GM19397 (cell line): ENCODE measurements at regions not wholly inside any gene's neighbourhood (a gene's known extent, or its start where the extent isn't known, plus 50 kb on each side); places are given as distances from the start of the nearest gene placed in this dataset.
"Not testable (repeated sequence)": the region's sequence is repeated elsewhere in the genome, so short reads cannot be mapped to it uniquely, and the experiment has no call there.

Source experiments
- ATAC-seq: cut with Tn5 transposase; IDR thresholded peaks from one replicate; pipeline ENCODE4 v1.9.1; 2021; ENCODE audit warnings: mild to moderate bottlenecking, moderate library complexity; ENCODE audit not compliant: unreplicated experiment

GRCh38 chr14:96683562-96684289 lies 113.5 kb upstream of the VRK1 start:
- ATAC-seq, result no peak

GRCh38 chr14:96686126-96686525 lies 111.1 kb upstream of the VRK1 start:
- ATAC-seq, result no peak

- ATAC-seq, result no peak
Observed at GRCh38 chr14:96688629-96689028, 108.6 kb upstream of the VRK1 start.

GRCh38 chr14:96690713-96691383 lies 106.3 kb upstream of the VRK1 start:
- no peak for ATAC-seq

GRCh38 chr14:96693252-96693820 lies 103.8 kb upstream of the VRK1 start:
- no peak for ATAC-seq

GRCh38 chr14:96693987-96694386 lies 103.2 kb upstream of the VRK1 start:
- no peak for ATAC-seq

- ATAC-seq, result no peak
Observed at GRCh38 chr14:96698960-96699539, 98.1 kb upstream of the VRK1 start.

- no peak for ATAC-seq
Observed at GRCh38 chr14:96699666-96700065, 97.5 kb upstream of the VRK1 start.

- no peak for ATAC-seq
Observed at GRCh38 chr14:96702831-96703230, 94.4 kb upstream of the VRK1 start.

- no peak for ATAC-seq
Observed at GRCh38 chr14:96705422-96706092, 91.6 kb upstream of the VRK1 start.

GRCh38 chr14:96706893-96707292 lies 90.3 kb upstream of the VRK1 start:
- ATAC-seq, result no peak

- ATAC-seq, result no peak
Observed at GRCh38 chr14:96710060-96710666, 87.0 kb upstream of the VRK1 start.

- no peak for ATAC-seq
Observed at GRCh38 chr14:96711559-96712267, 85.5 kb upstream of the VRK1 start.

- ATAC-seq, result no peak
Observed at GRCh38 chr14:96713426-96713825, 83.8 kb upstream of the VRK1 start.

- ATAC-seq, result not testable (repeated sequence)
Observed at GRCh38 chr14:96714537-96714936, 82.6 kb upstream of the VRK1 start.

GRCh38 chr14:96717116-96717515 lies 80.1 kb upstream of the VRK1 start:
- no peak for ATAC-seq

GRCh38 chr14:96718407-96718806 lies 78.8 kb upstream of the VRK1 start:
- ATAC-seq, result no peak

GRCh38 chr14:96720702-96721101 lies 76.5 kb upstream of the VRK1 start:
- not testable (repeated sequence) for ATAC-seq

GRCh38 chr14:96722736-96723135 lies 74.4 kb upstream of the VRK1 start:
- no peak for ATAC-seq

- no peak for ATAC-seq
Observed at GRCh38 chr14:96723946-96724345, 73.2 kb upstream of the VRK1 start.
